IPS-20b (cell line): ENCODE measurements at regions not wholly inside any gene's neighbourhood (a gene's known extent, or its start where the extent isn't known, plus 50 kb on each side); places are given as distances from the start of the nearest gene placed in this dataset.

ENCODE experiments used
- H3K27ac ChIP-seq: one replicate; pipeline ENCODE4 v1.5.1; 2013; ENCODE audit warnings: low read length
- H3K27me3 ChIP-seq: 2 replicates; pipeline ENCODE4 v1.6.1; 2013; ENCODE audit warnings: mild to moderate bottlenecking, low read length, inconsistent platforms; ENCODE audit not compliant: insufficient read depth
- H3K36me3 ChIP-seq: 2 replicates; pipeline ENCODE4 v1.6.1; 2013; ENCODE audit warnings: low read depth, mild to moderate bottlenecking, inconsistent platforms, low read length, moderate library complexity; ENCODE audit not compliant: insufficient read depth
- H3K4me1 ChIP-seq: 2 replicates; pipeline ENCODE4 v1.6.1; 2013; ENCODE audit warnings: mild to moderate bottlenecking, control low read depth, inconsistent platforms, low read length, moderate library complexity; ENCODE audit not compliant: insufficient read depth
- H3K4me3 ChIP-seq: 2 replicates; pipeline ENCODE4 v1.5.1; 2013; ENCODE audit warnings: mild to moderate bottlenecking, low read length, inconsistent platforms
- H3K9ac ChIP-seq: 2 replicates; pipeline ENCODE4 v1.6.1; 2013; ENCODE audit warnings: low read depth, mild to moderate bottlenecking, inconsistent platforms, low read length, moderate library complexity
- H3K9me3 ChIP-seq: 2 replicates; pipeline ENCODE4 v1.6.1; 2013; ENCODE audit warnings: mild to moderate bottlenecking, low read depth, low read length, inconsistent platforms; ENCODE audit not compliant: insufficient read depth

- no peaks in the 10 kb centered on the region for H3K36me3 ChIP-seq
- H3K27ac ChIP-seq, result no peak overlapping the region
- H3K9me3 ChIP-seq, result peaks cover 7% of the 10 kb centered on the region; the same call in 1 of the 2 replicates
- H3K4me3 ChIP-seq, result no peak overlapping the region
- no peaks in the 10 kb centered on the region for H3K4me1 ChIP-seq
- no peaks in the 10 kb centered on the region for H3K27me3 ChIP-seq
- H3K9ac ChIP-seq, result no peak overlapping the region
Measured at GRCh38 chr2:228613133-228613850, 431.8 kb upstream of the SPHKAP start.

DNA sequence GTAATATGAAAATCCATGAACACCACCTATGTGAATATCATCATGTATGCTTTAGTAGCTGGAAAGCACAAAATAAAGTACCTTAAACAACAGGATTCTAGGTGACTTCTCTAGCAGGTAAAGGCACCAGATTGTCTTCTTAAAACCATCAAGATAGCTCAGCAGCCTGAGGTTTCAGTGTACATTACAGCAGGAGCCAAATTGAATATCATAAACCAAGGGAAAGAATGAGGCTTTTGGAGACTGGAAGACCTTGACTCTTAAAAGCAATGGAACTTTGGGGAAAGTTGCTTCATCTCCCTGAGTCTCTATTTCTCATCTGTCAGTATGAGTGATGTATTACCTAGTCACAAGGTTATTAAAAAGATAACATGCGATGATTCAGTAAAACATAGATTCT, 429.7 kb upstream of the SPHKAP start:
- Histone ChIP-seq H3K27me3 (no peaks in the 10 kb centered on the region), H3K4me1 (no peaks in the 10 kb centered on the region), H3K27ac (no peak overlapping the region), H3K9ac (no peak overlapping the region), H3K4me3 (no peak overlapping the region), H3K9me3 (peaks cover 10% of the 10 kb centered on the region; the same call in 1 of the 2 replicates), H3K36me3 (no peaks in the 10 kb centered on the region)

DNA sequence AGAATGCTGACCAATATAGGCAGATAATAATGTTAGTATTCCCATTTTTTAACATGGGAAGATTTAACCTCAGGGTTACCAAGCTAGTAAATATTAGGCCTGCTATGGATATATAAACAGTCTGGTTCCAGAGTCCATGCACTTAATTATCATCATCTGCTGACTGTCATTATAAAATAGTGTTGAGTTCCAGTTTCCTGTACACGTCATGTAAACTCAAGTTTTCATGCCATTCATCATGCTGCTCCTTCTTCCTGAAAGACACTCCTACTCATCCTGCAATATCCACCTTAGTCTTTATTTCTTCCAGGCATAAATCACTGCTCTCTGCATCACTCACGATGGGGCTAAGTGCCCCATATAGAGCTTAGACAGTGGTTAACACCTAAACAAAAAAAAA, 420.8 kb upstream of the SPHKAP start:
- H3K27ac ChIP-seq, result no peak overlapping the region
- H3K9me3 ChIP-seq, result no peaks in the 10 kb centered on the region
- no peaks in the 10 kb centered on the region for H3K36me3 ChIP-seq
- no peaks in the 10 kb centered on the region for H3K27me3 ChIP-seq
- no peak overlapping the region for H3K4me3 ChIP-seq
- no peak overlapping the region for H3K9ac ChIP-seq
- no peaks in the 10 kb centered on the region for H3K4me1 ChIP-seq

DNA sequence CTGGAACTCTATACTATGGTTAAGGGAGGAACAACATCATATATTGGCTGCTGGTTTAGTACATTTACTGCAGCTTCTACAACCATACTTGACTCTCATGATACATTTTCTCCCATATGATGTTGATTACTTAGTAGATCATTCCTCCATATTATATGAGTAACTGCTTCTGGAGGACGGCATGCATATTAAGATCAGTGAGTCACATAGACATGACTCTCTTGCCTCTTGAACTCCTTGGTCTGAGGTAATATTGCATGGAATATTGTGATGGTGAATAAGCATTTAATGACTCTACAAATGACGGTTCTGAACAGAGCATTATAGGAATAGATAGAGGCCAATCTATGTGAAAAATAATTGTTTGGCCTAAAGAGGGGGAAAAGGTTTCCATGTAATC, 418.8 kb upstream of the SPHKAP start:
- Histone ChIP-seq H3K36me3 (no peaks in the 10 kb centered on the region), H3K9ac (no peak overlapping the region), H3K4me1 (no peaks in the 10 kb centered on the region), H3K9me3 (no peaks in the 10 kb centered on the region), H3K27me3 (no peaks in the 10 kb centered on the region), H3K27ac (no peak overlapping the region), H3K4me3 (no peak overlapping the region)

- Histone ChIP-seq H3K4me1 (no peaks in the 10 kb centered on the region), H3K27ac (no peak overlapping the region), H3K9ac (no peak overlapping the region), H3K27me3 (no peaks in the 10 kb centered on the region), H3K9me3 (no peaks in the 10 kb centered on the region), H3K36me3 (no peaks in the 10 kb centered on the region), H3K4me3 (no peak overlapping the region)
Measured at GRCh38 chr2:228599781-228600180, 418.3 kb upstream of the SPHKAP start.

DNA sequence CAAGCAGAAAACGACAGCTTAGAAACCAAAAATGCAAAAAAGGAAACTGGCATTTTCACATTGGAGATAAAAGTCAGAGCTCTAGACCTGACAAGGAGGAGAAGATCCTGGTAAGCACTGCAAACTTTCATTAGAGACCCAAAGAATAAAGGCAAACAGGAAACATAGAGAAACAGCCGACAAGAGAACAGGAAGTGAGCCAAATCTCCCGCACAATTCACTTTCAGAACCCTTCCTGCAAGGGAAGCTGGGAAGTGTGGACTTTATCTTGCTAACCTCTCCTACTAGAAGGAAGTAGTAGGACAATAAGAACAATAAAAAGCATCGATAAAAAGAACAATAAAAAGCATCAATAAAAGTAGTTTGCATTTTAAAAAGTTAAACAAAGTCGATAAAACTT, 417.8 kb upstream of the SPHKAP start:
- H3K9ac ChIP-seq, result no peak overlapping the region
- no peaks in the 10 kb centered on the region for H3K27me3 ChIP-seq
- no peaks in the 10 kb centered on the region for H3K4me1 ChIP-seq
- H3K4me3 ChIP-seq, result no peak overlapping the region
- no peak overlapping the region for H3K27ac ChIP-seq
- H3K36me3 ChIP-seq, result no peaks in the 10 kb centered on the region
- H3K9me3 ChIP-seq, result no peaks in the 10 kb centered on the region

DNA sequence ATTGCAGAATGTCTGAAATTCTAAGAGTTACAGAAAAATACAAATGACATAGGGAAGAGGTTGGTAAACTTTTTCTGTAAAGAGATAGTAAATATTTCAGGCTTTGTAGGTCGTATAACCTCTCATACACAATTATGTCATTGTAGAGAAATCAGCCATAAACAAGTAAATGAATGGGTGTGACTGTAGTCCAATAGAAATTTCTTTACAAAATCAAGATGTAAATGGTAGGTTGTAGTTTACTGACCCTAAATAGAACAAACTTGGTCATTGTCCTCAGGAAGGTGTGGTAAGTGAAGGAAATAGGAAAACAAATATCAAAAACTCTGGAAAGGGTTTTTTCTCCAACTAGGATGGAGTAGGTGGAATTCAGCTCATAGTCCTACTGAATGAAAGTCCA, 415.5 kb upstream of the SPHKAP start:
- Histone ChIP-seq H3K27ac (no peak overlapping the region), H3K27me3 (no peaks in the 10 kb centered on the region), H3K9me3 (no peaks in the 10 kb centered on the region), H3K4me1 (no peaks in the 10 kb centered on the region), H3K36me3 (no peaks in the 10 kb centered on the region), H3K4me3 (no peak overlapping the region), H3K9ac (no peak overlapping the region)

DNA sequence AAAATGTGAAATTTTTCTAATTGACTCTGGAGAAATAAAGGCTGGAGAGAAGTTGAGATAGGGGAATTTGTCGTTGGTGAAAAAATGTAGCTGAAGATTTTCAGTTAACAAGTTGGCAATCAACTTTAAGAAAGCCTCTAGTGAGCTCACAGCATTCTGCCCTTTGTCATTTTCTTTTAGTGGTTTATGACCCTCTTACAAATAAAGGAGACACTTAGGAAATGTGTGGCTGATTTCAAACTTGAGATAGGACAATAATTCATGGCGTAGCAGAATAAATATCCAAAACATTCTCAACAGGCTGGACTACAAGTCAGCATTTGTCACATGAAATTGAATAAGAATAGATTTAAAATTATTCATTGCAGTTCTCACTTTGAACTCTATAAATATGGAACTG, 412.5 kb upstream of the SPHKAP start:
- Histone ChIP-seq H3K9me3 (no peaks in the 10 kb centered on the region), H3K4me1 (no peaks in the 10 kb centered on the region)

GRCh38 chr2:228592925-228593324, 411.4 kb upstream of the SPHKAP start:
- Histone ChIP-seq H3K36me3 (no peaks in the 10 kb centered on the region), H3K4me3 (no peak overlapping the region), H3K9ac (no peak overlapping the region), H3K9me3 (no peaks in the 10 kb centered on the region), H3K27me3 (no peaks in the 10 kb centered on the region), H3K4me1 (no peaks in the 10 kb centered on the region), H3K27ac (no peak overlapping the region)

More for the DNA sequence above, 412.5 kb upstream of the SPHKAP start:
- Histone ChIP-seq H3K9ac (no peak overlapping the region), H3K36me3 (no peaks in the 10 kb centered on the region), H3K27ac (no peak overlapping the region), H3K4me3 (no peak overlapping the region), H3K27me3 (no peaks in the 10 kb centered on the region)

- H3K9ac ChIP-seq, result no peak overlapping the region
- H3K4me3 ChIP-seq, result no peak overlapping the region
- H3K4me1 ChIP-seq, result no peaks in the 10 kb centered on the region
Measured at GRCh38 chr2:228590681-228591080, 409.2 kb upstream of the SPHKAP start.

GRCh38 chr2:228589115-228589514, 407.6 kb upstream of the SPHKAP start:
- Histone ChIP-seq H3K27ac (no peak overlapping the region), H3K36me3 (no peaks in the 10 kb centered on the region), H3K27me3 (no peaks in the 10 kb centered on the region), H3K9ac (no peak overlapping the region), H3K4me1 (no peaks in the 10 kb centered on the region), H3K4me3 (no peak overlapping the region), H3K9me3 (no peaks in the 10 kb centered on the region)

More at GRCh38 chr2:228590681-228591080, 409.2 kb upstream of the SPHKAP start:
- Histone ChIP-seq H3K9me3 (no peaks in the 10 kb centered on the region), H3K27me3 (no peaks in the 10 kb centered on the region), H3K27ac (no peak overlapping the region), H3K36me3 (no peaks in the 10 kb centered on the region)

- Histone ChIP-seq H3K27me3 (no peaks in the 10 kb centered on the region), H3K4me3 (no peak overlapping the region), H3K36me3 (no peaks in the 10 kb centered on the region), H3K27ac (no peak overlapping the region), H3K4me1 (no peaks in the 10 kb centered on the region), H3K9ac (no peak overlapping the region), H3K9me3 (no peaks in the 10 kb centered on the region)
Measured at GRCh38 chr2:228581731-228582130, 400.2 kb upstream of the SPHKAP start.
